ENCODE measurements at regions not wholly inside any gene's neighbourhood (a gene's known extent, or its start where the extent isn't known, plus 50 kb on each side); places are given as distances from the start of the nearest gene placed in this dataset.
A peak's percentile ranks its signal among the peaks of the same experiment; 100 is the strongest.

- H3K4me3 ChIP-seq (ENCODE audit: low read depth, poor library complexity, severe bottlenecking): no peak overlapping the region
- DNase-seq (ENCODE audit: low spot score in 2 of 2): peak in 1 of 2 donors; percentile 40
- TF ChIP-seq CTCF (IDR thresholded peaks at IDR 0.05) (no peak), POLR2A (IDR thresholded peaks at IDR 0.05) (no peak)
- WGBS, 2 donors: 78 to 90% methylated on average over 6 of the region's 6 CpGs
- intact Hi-C loops (cut with DNase I; ENCODE audit: low total_unique reads): no loop called here
Measured at GRCh38 chr1:47696737-47697441, 259.0 kb downstream of the FOXD2 start.

DNA sequence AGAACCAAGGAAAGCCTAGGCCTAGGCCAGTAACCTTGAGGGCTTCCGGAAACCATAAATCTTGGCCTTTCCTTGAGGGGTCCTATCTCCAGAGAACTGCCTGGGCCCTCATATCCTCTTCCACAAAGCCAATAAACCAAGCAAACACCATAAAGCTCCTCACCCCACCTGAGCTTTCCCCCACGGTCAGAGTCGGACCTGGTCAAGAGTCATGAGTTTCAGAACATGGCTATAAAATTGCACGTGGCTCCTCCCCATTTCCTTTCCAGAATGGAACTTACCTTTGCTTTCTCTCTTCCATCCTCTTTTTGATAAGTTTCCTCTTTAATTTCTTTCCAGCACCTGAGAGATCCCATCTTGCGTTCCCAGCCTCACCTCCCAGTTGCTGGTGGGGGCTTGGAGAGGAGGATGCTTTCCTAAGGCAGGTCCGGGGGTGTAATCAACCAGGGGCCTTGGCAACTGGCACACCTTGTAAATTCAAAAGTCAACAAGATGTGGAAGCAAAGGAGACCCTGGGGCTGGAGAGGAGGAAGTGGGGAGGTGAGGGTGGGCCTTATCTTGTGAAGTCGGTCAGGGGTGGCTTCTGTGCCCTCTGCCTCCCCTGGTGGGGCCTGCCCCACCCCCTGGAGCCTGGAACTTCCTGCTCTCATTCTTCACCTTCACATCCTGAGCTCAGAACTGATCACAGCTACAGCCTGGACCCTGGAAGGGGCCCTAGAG is 259.9 kb downstream of the FOXD2 start:
- peak in 1 of 2 donors; percentile 63 for DNase-seq (ENCODE audit: low spot score in 2 of 2)
- 84 to 94% methylated on average over 7 of the region's 7 CpGs for WGBS, 2 donors
- H3K4me3 ChIP-seq (ENCODE audit: low read depth, poor library complexity, severe bottlenecking): no peak overlapping the region
- TF ChIP-seq CTCF (IDR thresholded peaks at IDR 0.05) (no peak), POLR2A (IDR thresholded peaks at IDR 0.05) (no peak)
- intact Hi-C loops (cut with DNase I; ENCODE audit: low total_unique reads): no loop called here

GRCh38 chr1:47699492-47700235 is 261.8 kb downstream of the FOXD2 start:
- no peak overlapping the region for H3K4me3 ChIP-seq (ENCODE audit: low read depth, poor library complexity, severe bottlenecking)
- intact Hi-C loops (cut with DNase I; ENCODE audit: low total_unique reads): no loop called here
- TF ChIP-seq POLR2A (IDR thresholded peaks at IDR 0.05): no peak
- no peak for TF ChIP-seq CTCF (IDR thresholded peaks at IDR 0.05)
- no peak for DNase-seq (ENCODE audit: low spot score in 2 of 2)
- 68 to 76% methylated on average over 5 of the region's 5 CpGs for WGBS, 2 donors

GRCh38 chr1:47701283-47701682 is 263.4 kb downstream of the FOXD2 start:
- no peak for DNase-seq (ENCODE audit: low spot score in 2 of 2)
- H3K4me3 ChIP-seq (ENCODE audit: low read depth, poor library complexity, severe bottlenecking): no peak overlapping the region
- intact Hi-C loops (cut with DNase I; ENCODE audit: low total_unique reads): no loop called here
- 91 to 97% methylated on average over 2 of the region's 2 CpGs for WGBS, 2 donors
- no peak for TF ChIP-seq POLR2A (IDR thresholded peaks at IDR 0.05)
- TF ChIP-seq CTCF (IDR thresholded peaks at IDR 0.05): no peak

GRCh38 chr1:47701741-47702515 is 264.1 kb downstream of the FOXD2 start:
- 89 to 95% methylated on average over 9 of the region's 9 CpGs for WGBS, 2 donors
- DNase-seq (ENCODE audit: low spot score in 2 of 2): no peak
- intact Hi-C loops (cut with DNase I; ENCODE audit: low total_unique reads): no loop called here
- TF ChIP-seq POLR2A (IDR thresholded peaks at IDR 0.05): no peak
- TF ChIP-seq CTCF (IDR thresholded peaks at IDR 0.05): no peak
- H3K4me3 ChIP-seq (ENCODE audit: low read depth, poor library complexity, severe bottlenecking): no peak overlapping the region

All from lower leg skin (tissue), 4 donors.